ENCODE measurements at regions not wholly inside any gene's neighbourhood (a gene's known extent, or its start where the extent isn't known, plus 50 kb on each side); places are given as distances from the start of the nearest gene placed in this dataset.

- no peak for DNase-seq
Observed at GRCh38 chr21:32183396-32183795, 95.5 kb downstream of the MIS18A start.

DNA sequence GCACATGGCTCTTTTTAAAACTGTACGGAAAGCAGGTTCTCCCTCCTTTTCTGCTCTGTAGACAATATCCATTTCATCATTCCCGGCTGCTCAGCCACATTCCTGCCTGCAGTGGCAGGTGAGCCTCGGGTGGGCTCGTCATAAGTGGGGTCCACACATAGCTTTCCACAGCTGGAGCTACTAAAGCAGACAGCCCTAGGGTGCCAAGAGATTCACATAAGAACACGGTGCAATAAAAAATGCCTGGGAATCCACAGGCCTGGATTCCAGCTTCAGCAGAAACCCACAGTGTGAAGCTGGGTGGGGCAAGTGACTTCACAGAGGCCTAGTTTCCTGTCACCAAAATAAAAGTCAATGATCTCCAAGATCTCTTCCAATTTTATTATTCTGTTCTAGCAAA, 96.4 kb downstream of the MIS18A start:
- no peak for DNase-seq

DNA sequence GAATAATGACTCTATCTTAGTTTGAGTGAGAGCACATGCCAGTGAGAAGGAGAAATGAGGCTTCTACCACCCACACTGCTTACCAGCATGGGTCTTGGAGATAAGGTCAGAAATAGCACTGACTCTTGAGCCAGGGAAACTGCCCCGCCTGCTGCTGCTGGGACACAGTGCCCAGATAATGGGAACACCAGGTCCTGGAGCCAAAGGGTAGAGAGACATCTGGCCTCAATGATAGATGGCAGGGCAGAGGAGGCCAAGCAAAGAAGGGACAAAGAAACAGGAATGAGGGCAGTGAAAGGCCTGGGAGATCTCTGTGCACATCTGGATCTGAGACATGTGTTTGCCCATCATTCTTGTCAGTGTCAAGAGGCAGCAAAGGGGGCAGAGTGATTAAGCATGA, 97.4 kb downstream of the MIS18A start:
- DNase-seq, result no peak

- DNase-seq, result no peak
Observed at GRCh38 chr21:32174819-32175218, 104.0 kb downstream of the MIS18A start.

DNA sequence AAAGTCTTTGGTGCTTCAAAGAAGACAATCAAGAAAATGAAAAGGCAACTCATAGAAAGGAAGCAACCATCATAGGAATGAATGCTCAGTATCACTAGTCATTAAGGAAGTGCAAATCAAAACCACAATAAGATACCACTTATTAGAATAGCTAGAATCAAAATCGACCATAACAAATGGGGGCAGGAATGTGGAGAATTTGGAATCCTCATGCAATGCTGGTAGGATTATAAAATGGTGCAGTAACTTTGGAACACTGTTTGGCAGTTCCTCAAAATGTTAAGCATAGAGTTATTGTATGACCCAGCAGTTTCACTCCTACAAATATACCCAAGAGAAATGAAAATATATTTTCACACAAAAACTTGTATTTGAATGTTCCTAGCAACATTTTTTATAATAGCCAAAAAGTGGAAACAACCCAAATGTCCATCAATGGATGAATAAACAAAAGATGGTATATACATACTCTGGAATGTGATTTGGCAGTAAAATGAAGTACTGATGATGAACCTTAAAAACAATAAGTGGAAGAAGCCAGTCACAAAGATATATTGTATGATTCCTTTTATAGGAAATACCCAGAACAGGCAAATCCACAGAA, 105.6 kb downstream of the MIS18A start:
- DNase-seq, result no peak

DNA sequence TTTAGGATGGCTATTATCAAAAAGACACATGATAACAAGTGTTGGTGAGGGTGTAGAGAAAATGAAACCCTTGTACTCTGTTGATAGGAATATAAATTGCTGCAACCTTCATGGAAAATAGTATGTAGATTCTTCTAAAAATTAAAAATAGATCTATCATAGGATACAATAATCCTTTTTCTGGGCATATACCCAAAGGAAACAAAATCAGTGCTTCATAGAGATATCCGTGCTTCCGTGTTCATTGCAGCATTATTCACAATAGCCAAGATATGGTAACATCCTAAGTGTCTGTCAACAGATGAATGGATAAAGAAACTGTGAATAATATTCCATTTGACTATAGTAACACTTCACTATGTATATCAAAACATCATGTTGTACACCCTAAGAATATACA, 106.7 kb downstream of the MIS18A start:
- DNase-seq, result no peak

- DNase-seq, result no peak
Observed at GRCh38 chr21:32167513-32167912, 111.3 kb downstream of the MIS18A start.

- no peak for DNase-seq
Observed at GRCh38 chr21:32163386-32163785, 115.5 kb downstream of the MIS18A start.

- DNase-seq, result no peak
Observed at GRCh38 chr21:32162727-32163320, 116.0 kb downstream of the MIS18A start.

- no peak for DNase-seq
Observed at GRCh38 chr21:32155226-32155625, 123.6 kb downstream of the MIS18A start.

DNA sequence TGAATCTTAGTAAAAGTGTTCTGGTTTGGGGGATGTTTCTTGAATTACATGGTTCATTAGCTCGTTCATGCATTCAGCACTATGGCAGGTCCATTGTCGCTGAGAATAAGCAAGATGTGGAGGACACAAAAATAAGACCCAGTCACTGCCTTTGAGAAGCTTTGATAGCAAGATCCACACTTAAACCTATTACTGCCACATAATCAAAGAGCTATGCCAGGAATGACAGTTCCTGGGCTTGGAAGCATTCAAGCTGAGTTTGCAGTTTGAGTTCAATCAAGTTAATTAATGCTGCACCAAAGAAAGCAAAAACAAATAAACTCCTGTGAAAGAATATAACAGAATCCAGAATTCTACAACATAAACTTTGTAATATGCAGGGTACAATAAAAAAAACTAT, 131.8 kb downstream of the MIS18A start:
- no peak for DNase-seq

- DNase-seq, result no peak
Observed at GRCh38 chr21:32144851-32145250, 134.0 kb downstream of the MIS18A start.

DNA sequence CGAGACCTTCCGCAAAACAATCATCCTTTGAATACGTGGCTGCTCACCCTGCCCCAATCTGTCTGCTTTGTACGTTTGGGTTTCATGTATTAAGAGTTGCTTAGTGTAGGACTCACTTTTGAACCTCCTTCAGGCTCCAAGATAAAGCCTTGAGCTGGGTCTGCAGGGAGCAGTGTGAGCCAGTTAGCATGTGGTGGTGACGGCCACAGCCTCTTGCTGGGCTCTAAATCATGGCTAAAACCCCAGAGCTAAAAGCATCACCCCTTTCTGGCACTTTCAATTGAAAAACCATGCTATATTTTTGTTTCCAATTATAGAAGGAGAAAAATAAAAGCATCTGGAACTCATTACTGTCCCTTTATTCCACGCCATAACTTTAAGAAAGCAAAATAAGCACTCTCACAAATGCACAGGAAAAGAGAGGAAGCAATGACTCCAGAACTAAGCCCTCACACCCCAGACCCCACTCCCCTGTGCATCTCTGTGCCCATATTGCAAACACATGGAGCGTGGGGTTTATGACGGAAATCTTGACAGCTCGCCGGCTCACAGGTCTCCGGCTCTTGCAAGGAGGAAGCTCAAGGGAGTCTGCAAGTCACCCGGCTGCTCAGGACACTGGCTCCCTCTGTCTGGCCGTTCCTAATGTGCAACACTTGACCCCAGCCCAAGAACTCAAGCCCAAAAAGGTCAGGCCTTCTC, 135.5 kb downstream of the MIS18A start:
- peak; percentile 85 for DNase-seq

DNA sequence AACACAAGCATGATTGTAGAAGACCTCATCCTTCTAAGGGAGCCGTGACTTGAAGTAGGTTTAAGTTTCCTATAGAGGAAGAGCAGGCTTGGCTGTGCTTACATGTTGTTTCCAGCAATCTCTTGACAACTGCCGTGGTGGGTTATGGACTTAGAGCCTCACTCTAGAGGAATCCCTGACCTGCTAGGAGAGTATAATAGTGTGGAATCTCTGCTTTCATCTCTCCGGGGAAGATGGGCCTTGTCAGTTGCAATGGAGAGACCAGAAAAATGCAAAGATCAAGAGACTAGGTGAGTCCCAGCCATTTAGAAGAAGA, 137.6 kb downstream of the MIS18A start:
- peak; percentile 52 for DNase-seq

GRCh38 chr21:32140604-32141317, 138.1 kb downstream of the MIS18A start:
- peak; percentile 82 for DNase-seq

DNA sequence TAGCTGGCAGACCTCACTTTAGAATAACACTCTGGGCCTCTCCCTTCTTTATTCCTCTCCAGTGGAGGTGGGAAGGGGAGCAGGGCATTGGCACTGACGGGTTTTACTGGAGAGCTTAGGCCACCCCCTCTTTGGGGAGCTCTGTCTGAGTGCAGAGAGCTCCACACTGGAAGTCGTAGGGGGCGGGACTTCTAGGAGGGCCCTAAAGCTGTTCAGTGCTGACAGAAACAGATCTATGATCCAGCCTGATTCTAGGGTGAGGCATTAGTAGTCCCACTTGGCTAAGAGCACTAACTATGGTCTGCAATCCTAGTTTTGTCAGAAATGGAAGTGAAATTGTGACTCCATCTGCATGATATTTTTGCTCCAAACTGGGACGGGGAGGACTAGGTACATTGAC, 138.7 kb downstream of the MIS18A start:
- peak; percentile 59 for DNase-seq

DNA sequence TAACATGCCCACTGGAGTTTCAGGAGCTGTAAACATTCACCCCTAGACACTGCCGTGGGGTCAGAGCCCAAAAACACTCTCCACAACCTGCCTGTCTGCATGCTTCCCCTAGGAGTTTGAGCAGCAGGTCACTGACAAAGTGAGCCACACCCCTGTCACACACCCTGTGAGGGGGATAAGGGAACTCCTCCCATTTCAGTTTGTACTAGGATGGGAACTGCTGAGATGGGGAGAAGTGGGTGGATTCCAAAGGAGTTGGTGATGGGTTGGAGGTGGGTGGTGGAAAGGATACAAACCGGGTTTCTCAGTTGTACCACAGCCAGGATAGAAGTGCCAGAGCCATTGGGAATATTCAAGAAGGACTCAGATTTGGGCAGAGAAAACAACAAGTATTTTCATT, 140.2 kb downstream of the MIS18A start:
- DNase-seq, result no peak

DNA sequence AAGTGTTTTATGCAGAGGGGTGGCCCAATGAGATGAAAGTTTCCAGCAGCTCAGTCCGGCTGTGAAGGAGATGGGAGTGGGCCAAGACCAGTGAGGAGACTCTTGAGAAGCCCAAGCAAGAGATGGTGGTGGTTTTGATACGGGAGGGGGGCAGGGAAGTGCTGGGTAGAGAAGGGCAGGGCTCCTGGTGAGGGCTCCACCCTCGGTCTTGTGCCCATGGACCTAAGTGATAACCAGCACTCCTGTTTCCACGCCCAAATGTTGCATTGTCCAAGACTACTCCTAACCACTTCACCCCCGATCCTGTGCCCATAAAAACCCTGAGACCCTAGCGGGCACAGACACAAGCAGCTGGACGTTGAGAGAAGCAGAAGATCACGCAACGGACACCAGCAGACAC, 140.9 kb downstream of the MIS18A start:
- no peak for DNase-seq

- no peak for DNase-seq
Observed at GRCh38 chr21:32137266-32137665, 141.6 kb downstream of the MIS18A start.

- DNase-seq, result no peak
Observed at GRCh38 chr21:32136546-32136945, 142.3 kb downstream of the MIS18A start.

DNA sequence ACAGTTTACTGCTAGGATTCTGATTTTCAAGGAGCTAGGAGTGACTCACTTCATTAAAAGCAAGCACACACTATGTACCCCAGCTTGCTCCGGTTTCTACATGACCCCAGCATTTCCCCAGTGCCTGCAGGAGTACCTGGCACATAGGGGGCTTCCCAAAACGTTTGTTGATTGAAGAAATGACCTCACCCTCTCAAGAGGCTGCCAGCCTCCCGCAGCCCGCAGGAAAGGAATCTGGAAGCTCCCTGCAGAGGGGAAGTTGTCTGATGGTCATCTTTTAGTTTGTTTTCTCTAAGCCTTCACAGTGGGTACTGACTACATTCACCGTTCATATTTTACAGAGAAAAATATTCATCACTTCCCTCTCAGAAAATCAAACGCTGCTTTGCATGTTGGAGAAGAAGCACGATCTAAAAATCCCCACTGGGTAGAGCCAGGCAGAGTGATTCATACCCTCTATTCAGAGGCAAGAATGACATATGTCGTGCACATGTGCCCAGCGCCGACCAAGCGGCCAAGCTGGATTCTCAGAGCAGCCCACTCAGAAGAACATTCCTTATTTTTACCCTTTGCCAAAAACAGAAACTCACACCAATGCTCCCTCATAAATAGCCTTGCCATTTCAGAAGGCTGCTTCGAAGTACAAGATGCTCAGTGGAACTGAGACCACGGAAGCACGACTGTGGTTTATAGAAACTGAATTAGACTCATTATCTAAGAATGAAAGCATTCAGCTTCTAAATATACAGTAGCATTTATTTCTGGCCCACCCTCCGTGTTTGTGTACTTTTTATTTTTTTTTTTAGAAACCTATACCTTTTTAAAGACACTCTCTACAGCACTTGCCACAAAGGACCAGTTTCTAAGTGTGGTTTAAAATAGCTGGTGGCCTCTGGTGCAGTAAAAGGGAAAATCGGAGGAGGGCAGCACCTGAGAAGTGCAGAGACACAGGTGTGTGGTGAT, 143.2 kb downstream of the MIS18A start:
- peak; percentile 62 for DNase-seq

DNA sequence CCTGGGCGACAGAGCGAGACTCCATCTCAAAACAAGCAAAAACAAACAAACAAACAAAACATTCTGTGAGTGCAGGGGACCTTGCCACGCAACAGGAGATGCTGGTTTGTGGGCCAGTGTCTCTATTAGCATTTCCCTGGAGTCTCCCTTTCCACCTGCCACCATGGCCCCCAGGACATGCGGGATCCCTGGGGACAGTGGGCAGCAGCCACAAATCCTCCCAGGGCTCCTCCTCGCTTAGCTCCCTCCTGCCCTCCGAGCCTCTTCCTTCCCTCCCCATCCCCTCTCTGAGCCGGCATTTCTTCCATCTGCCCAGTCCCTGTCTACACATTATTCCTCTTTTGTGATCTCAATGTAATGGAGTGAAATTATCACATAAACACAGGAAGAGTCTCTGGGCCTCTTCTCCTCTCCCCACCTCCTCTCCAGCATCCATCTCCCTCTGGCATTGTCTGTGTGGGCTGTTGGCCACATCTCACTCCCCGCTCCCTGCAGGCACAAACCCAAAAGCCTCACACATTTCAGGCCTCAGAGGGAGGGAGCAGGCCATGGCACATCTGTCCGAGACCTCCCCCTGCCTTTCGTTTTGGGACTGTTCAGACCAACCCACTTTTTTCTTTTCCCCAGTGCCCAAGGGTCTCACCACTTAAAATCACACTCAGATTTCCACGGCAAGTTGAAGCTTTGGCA, 144.3 kb downstream of the MIS18A start:
- peak; percentile 24 for DNase-seq

Data from right hindlimb (tissue), 1 donor.